ENCODE measurements at regions not wholly inside any gene's neighbourhood (a gene's known extent, or its start where the extent isn't known, plus 50 kb on each side); places are given as distances from the start of the nearest gene placed in this dataset.

GRCh38 chr3:104553121-104553520, 813.6 kb upstream of the ALCAM start:
- no peak for TF ChIP-seq ZNF565 (CRISPR knock-in tag; conservative IDR thresholded peaks at IDR 0.05; ENCODE audit: low read depth)
- TF ChIP-seq ZFP3 (CRISPR knock-in tag; IDR thresholded peaks at IDR 0.05): no peak
- TF ChIP-seq CREB5 (CRISPR knock-in tag; IDR thresholded peaks at IDR 0.05; ENCODE audit: low read depth): no peak
- no peak for TF ChIP-seq TSHZ2 (CRISPR knock-in tag; IDR thresholded peaks at IDR 0.05)
- TF ChIP-seq ZNF8 (CRISPR knock-in tag; IDR thresholded peaks at IDR 0.05): no peak
- TF ChIP-seq CSRNP3 (CRISPR knock-in tag; IDR thresholded peaks at IDR 0.05): no peak
- no peak for TF ChIP-seq ZC3H10 (CRISPR knock-in tag; IDR thresholded peaks at IDR 0.05)
- TF ChIP-seq ARNTL (CRISPR knock-in tag; IDR thresholded peaks at IDR 0.05; ENCODE audit: borderline replicate concordance, low read depth): no peak
- no peak for TF ChIP-seq ZFP30 (CRISPR knock-in tag; IDR thresholded peaks at IDR 0.05)
- no peak for TF ChIP-seq PPARA (CRISPR knock-in tag; IDR thresholded peaks at IDR 0.05; ENCODE audit: borderline replicate concordance)
- ATAC-seq: no peak

GRCh38 chr3:104554425-104554824, 812.3 kb upstream of the ALCAM start:
- ATAC-seq: no peak
- TF ChIP-seq GLIS3 (CRISPR knock-in tag; IDR thresholded peaks at IDR 0.05) (no peak), TCF4 (CRISPR knock-in tag; IDR thresholded peaks at IDR 0.05; ENCODE audit: borderline replicate concordance) (no peak), PATZ1 (CRISPR knock-in tag; IDR thresholded peaks at IDR 0.05; ENCODE audit: borderline replicate concordance) (no peak), OSR1 (CRISPR knock-in tag; IDR thresholded peaks at IDR 0.05) (no peak), TSHZ2 (CRISPR knock-in tag; IDR thresholded peaks at IDR 0.05) (no peak), BACH2 (CRISPR knock-in tag; IDR thresholded peaks at IDR 0.05; ENCODE audit: borderline replicate concordance) (no peak), ZNF8 (CRISPR knock-in tag; IDR thresholded peaks at IDR 0.05) (no peak), CREB5 (CRISPR knock-in tag; IDR thresholded peaks at IDR 0.05; ENCODE audit: low read depth) (no peak), ZFP3 (CRISPR knock-in tag; IDR thresholded peaks at IDR 0.05) (no peak), ESRRG (CRISPR knock-in tag; IDR thresholded peaks at IDR 0.05) (no peak), TOX (CRISPR knock-in tag; IDR thresholded peaks at IDR 0.05; ENCODE audit: borderline replicate concordance) (no peak)

GRCh38 chr3:104555728-104556127, 811.0 kb upstream of the ALCAM start:
- ATAC-seq: no peak
- TF ChIP-seq TCF4 (CRISPR knock-in tag; IDR thresholded peaks at IDR 0.05; ENCODE audit: borderline replicate concordance) (no peak), ZNF70 (CRISPR knock-in tag; IDR thresholded peaks at IDR 0.05) (no peak), POU6F1 (CRISPR knock-in tag; IDR thresholded peaks at IDR 0.05; ENCODE audit: borderline replicate concordance, low read depth) (no peak), SNAI2 (CRISPR knock-in tag; IDR thresholded peaks at IDR 0.05) (no peak), RARB (CRISPR knock-in tag; IDR thresholded peaks at IDR 0.05) (no peak), ARNTL (CRISPR knock-in tag; IDR thresholded peaks at IDR 0.05; ENCODE audit: borderline replicate concordance, low read depth) (no peak), PATZ1 (CRISPR knock-in tag; IDR thresholded peaks at IDR 0.05; ENCODE audit: borderline replicate concordance) (no peak)
